PFSK-1 (cell line): ENCODE measurements at regions not wholly inside any gene's neighbourhood (a gene's known extent, or its start where the extent isn't known, plus 50 kb on each side); places are given as distances from the start of the nearest gene placed in this dataset.

ENCODE experiments used
- FOXP2 ChIP-seq: optimal IDR thresholded peaks from 2 replicates; pipeline ENCODE3; 2011; ENCODE audit warnings: borderline replicate concordance, control low read depth, inconsistent platforms; ENCODE audit not compliant: insufficient read depth; ENCODE audit errors: extremely low read length, extremely low read depth
- POLR2AphosphoS5 ChIP-seq: IDR thresholded peaks from 2 replicates; pipeline ENCODE4 v1.6.1; 2012; ENCODE audit warnings: low read depth, mild to moderate bottlenecking, control low read depth, low read length, moderate library complexity
- SIN3A ChIP-seq: IDR thresholded peaks from 2 replicates; pipeline ENCODE4 v1.6.1; 2012; ENCODE audit warnings: mild to moderate bottlenecking, low read length, moderate library complexity, borderline replicate concordance; ENCODE audit not compliant: insufficient read depth
- TAF1 ChIP-seq: IDR thresholded peaks from 2 replicates; pipeline ENCODE4 v1.6.1; 2012; ENCODE audit warnings: low read length, control low read depth, borderline replicate concordance; ENCODE audit not compliant: insufficient read depth
- TF ChIP-seq, protein P1 (sequence below), 2 experiments: IDR thresholded peaks; 2 replicates each; pipeline versions ENCODE4 v1.6.1 to v1.8.0; 2011 to 2012; ENCODE audit warnings: low read depth in 2 of 2, low read length in 2 of 2, control low read depth in 1 of 2, inconsistent platforms in 1 of 2, mild to moderate bottlenecking in 1 of 2, moderate library complexity in 1 of 2; ENCODE audit not compliant: insufficient read depth in 1 of 2

DNA sequence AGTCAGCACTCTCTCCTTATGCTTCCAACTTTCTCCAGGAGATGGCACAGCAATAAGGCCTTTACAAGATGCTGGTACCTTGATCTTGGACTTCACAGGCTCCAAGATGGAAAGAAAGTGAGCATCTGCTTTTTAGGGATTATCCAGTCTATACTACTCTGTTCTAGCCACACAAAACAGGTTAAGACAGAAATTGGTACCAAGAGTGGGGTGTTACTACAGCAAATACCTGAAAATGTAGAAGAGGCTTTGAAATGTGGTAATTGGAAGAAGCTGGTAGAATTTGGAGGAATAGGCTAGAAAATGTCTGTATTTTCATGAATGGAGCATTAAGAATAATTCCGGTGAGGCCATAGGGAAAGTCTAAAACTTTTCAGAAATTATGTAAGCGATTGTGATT lies 484.8 kb upstream of the GRIA1 start:
- no peak for TF ChIP-seq FOXP2
- TF ChIP-seq, protein P1, sequence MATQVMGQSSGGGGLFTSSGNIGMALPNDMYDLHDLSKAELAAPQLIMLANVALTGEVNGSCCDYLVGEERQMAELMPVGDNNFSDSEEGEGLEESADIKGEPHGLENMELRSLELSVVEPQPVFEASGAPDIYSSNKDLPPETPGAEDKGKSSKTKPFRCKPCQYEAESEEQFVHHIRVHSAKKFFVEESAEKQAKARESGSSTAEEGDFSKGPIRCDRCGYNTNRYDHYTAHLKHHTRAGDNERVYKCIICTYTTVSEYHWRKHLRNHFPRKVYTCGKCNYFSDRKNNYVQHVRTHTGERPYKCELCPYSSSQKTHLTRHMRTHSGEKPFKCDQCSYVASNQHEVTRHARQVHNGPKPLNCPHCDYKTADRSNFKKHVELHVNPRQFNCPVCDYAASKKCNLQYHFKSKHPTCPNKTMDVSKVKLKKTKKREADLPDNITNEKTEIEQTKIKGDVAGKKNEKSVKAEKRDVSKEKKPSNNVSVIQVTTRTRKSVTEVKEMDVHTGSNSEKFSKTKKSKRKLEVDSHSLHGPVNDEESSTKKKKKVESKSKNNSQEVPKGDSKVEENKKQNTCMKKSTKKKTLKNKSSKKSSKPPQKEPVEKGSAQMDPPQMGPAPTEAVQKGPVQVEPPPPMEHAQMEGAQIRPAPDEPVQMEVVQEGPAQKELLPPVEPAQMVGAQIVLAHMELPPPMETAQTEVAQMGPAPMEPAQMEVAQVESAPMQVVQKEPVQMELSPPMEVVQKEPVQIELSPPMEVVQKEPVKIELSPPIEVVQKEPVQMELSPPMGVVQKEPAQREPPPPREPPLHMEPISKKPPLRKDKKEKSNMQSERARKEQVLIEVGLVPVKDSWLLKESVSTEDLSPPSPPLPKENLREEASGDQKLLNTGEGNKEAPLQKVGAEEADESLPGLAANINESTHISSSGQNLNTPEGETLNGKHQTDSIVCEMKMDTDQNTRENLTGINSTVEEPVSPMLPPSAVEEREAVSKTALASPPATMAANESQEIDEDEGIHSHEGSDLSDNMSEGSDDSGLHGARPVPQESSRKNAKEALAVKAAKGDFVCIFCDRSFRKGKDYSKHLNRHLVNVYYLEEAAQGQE (IDR thresholded peaks at IDR 0.05; ENCODE audit: insufficient read depth in 1 of 2, low read depth in 2 of 2, low read length in 2 of 2) = no peak
- TF ChIP-seq POLR2AphosphoS5 = no peak
- no peak for TF ChIP-seq TAF1
- no peak for TF ChIP-seq SIN3A

DNA sequence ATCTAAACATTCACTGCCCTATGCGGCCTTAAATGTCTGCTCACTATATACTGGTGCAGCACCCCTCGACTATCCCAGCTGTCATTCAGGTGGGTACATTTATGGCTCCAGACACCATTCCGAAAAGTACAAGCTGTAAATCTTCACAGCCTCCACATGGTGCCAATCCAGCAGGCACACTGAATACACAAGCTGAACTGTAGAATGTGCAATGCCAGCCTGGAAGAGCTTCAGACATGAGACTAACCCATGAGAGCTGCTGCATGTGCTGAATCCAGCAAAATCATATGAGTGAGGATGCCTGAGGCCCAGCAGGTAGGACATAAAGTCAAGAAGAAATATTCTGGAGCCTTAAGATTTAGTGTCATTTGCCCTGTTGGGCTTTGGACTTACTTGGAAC lies 483.8 kb upstream of the GRIA1 start:
- TF ChIP-seq SIN3A (no peak), TAF1 (no peak), FOXP2 (no peak), POLR2AphosphoS5 (no peak)
- TF ChIP-seq, protein P1 (IDR thresholded peaks at IDR 0.05; ENCODE audit: insufficient read depth in 1 of 2, low read depth in 2 of 2, low read length in 2 of 2) = no peak

DNA sequence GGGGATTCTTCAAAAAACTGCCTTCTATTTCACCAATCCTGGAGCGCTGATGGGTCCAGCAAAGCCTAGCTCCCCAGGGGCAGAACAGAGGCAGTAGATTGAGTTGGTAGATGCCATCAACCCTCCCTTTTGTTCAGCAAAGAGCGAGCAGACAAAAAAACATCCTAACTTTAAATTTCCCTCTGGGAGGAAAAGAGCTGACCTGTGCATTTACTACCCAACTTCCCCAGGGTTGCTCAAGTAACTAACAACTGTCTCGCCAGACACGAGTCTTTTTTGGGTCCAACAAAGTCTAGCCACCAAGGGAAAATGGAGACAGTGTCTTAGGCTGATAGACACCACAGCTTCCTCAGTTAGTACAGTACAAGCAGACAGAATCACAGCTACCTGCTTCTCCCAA lies 476.3 kb upstream of the GRIA1 start:
- TF ChIP-seq TAF1 (no peak), POLR2AphosphoS5 (no peak), FOXP2 (no peak), SIN3A (no peak)
- TF ChIP-seq, protein P1 (IDR thresholded peaks at IDR 0.05; ENCODE audit: insufficient read depth in 1 of 2, low read depth in 2 of 2, low read length in 2 of 2) = no peak

DNA sequence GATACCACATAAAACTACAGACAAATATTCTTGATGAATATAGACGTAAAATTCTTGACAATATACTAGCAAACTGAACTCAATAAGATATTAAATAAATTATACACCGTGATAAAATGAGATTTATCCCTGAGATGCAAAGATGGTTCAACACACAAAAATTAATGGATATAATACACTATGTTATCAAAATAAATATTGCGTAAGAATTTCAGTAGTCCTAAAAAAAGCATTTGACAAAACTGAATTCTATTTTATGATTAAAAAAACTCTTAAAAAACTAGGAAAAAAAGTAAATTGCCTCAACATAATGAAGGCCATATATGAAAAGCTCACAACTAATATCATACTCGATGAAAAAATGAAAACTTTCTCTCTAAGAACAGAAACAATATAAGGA lies 472.3 kb upstream of the GRIA1 start:
- TF ChIP-seq, protein P1 (IDR thresholded peaks at IDR 0.05; ENCODE audit: insufficient read depth in 1 of 2, low read depth in 2 of 2, low read length in 2 of 2) = no peak
- TF ChIP-seq FOXP2 (no peak), POLR2AphosphoS5 (no peak), TAF1 (no peak), SIN3A (no peak)
